GM21515 (cell line): ENCODE measurements at regions not wholly inside any gene's neighbourhood (a gene's known extent, or its start where the extent isn't known, plus 50 kb on each side); places are given as distances from the start of the nearest gene placed in this dataset.

ENCODE experiments used
- ATAC-seq: cut with Tn5 transposase; IDR thresholded peaks from one replicate; pipeline ENCODE4 v1.9.1; 2021; ENCODE audit not compliant: unreplicated experiment

- ATAC-seq: no peak
Measured at GRCh38 chr4:125434136-125434535, 119.4 kb downstream of the FAT4 start.

GRCh38 chr4:125440814-125441213 is 126.1 kb downstream of the FAT4 start:
- no peak for ATAC-seq

- no peak for ATAC-seq
Measured at GRCh38 chr4:125444166-125444565, 129.4 kb downstream of the FAT4 start.

- no peak for ATAC-seq
Measured at GRCh38 chr4:125445525-125445924, 130.8 kb downstream of the FAT4 start.

GRCh38 chr4:125447551-125448290 is 133.0 kb downstream of the FAT4 start:
- ATAC-seq: no peak

GRCh38 chr4:125456075-125456474 is 141.3 kb downstream of the FAT4 start:
- ATAC-seq: no peak

- no peak for ATAC-seq
Measured at GRCh38 chr4:125459531-125459930, 144.8 kb downstream of the FAT4 start.

- ATAC-seq: no peak
Measured at GRCh38 chr4:125461676-125462363, 147.1 kb downstream of the FAT4 start.

- ATAC-seq: no peak
Measured at GRCh38 chr4:125464146-125464545, 149.4 kb downstream of the FAT4 start.

- no peak for ATAC-seq
Measured at GRCh38 chr4:125481334-125482045, 166.7 kb downstream of the FAT4 start.

- ATAC-seq: no peak
Measured at GRCh38 chr4:125482822-125483221, 168.1 kb downstream of the FAT4 start.

GRCh38 chr4:125483278-125483677 is 168.5 kb downstream of the FAT4 start:
- no peak for ATAC-seq

- no peak for ATAC-seq
Measured at GRCh38 chr4:125484912-125485311, 170.2 kb downstream of the FAT4 start.

GRCh38 chr4:125486351-125486750 is 171.6 kb downstream of the FAT4 start:
- no peak for ATAC-seq

GRCh38 chr4:125489952-125490690 is 175.4 kb downstream of the FAT4 start:
- no peak for ATAC-seq

GRCh38 chr4:125492957-125493356 is 178.2 kb downstream of the FAT4 start:
- no peak for ATAC-seq

GRCh38 chr4:125497861-125498260 is 183.1 kb downstream of the FAT4 start:
- no peak for ATAC-seq

- ATAC-seq: no peak
Measured at GRCh38 chr4:125498981-125499380, 184.2 kb downstream of the FAT4 start.

- ATAC-seq: no peak
Measured at GRCh38 chr4:125501090-125501489, 186.3 kb downstream of the FAT4 start.

- no peak for ATAC-seq
Measured at GRCh38 chr4:125501568-125501967, 186.8 kb downstream of the FAT4 start.

GRCh38 chr4:125505621-125506020 is 190.9 kb downstream of the FAT4 start:
- no peak for ATAC-seq
